BLaER1 treated with 17β-estradiol and CSF1 and Interleukin-3, amounts not matched to agents 10 nM and 100 nM (cell line): ENCODE measurements at regions not wholly inside any gene's neighbourhood (a gene's known extent, or its start where the extent isn't known, plus 50 kb on each side); places are given as distances from the start of the nearest gene placed in this dataset.

ENCODE experiments used
- H3K27ac ChIP-seq, 11 experiments: shearing (Covaris generic); formaldehyde crosslinking; 2 replicates each; pipeline ENCODE4 v1.8.1; 2022
- H3K27me3 ChIP-seq, 11 experiments: shearing (Covaris generic); formaldehyde crosslinking; 2 replicates each; pipeline ENCODE4 v1.8.1; 2022
- H3K36me3 ChIP-seq, 11 experiments: shearing (Covaris generic); formaldehyde crosslinking; 2 replicates each; pipeline ENCODE4 v1.8.1; 2022
- H3K4me1 ChIP-seq, 10 experiments: shearing (Covaris generic); formaldehyde crosslinking; 2 replicates each; pipeline ENCODE4 v1.8.1; 2022
- H3K4me2 ChIP-seq, 11 experiments: shearing (Covaris generic); formaldehyde crosslinking; 2 replicates each; pipeline ENCODE4 v1.8.1; 2022
- H3K4me3 ChIP-seq, 10 experiments: shearing (Covaris generic); formaldehyde crosslinking; 2 replicates each; pipeline ENCODE4 v1.8.1; 2022
- H3K9ac ChIP-seq, 11 experiments: shearing (Covaris generic); formaldehyde crosslinking; 2 replicates each; pipeline ENCODE4 v1.8.1; 2022
- H3K9me3 ChIP-seq, 11 experiments: shearing (Covaris generic); formaldehyde crosslinking; replicated peaks in 1 of 11; 2 replicates each; pipeline ENCODE4 v1.8.1; 2022
- H4K20me1 ChIP-seq, 11 experiments: shearing (Covaris generic); formaldehyde crosslinking; 2 replicates each; pipeline ENCODE4 v1.8.1; 2022
- Cebpa-rat ChIP-seq, 11 experiments: shearing (Covaris generic); IDR thresholded peaks; 2 replicates each; pipeline ENCODE4 v1.8.1; 2022

- no peaks in the 10 kb centered on the region for H3K27me3 ChIP-seq
- H3K4me3 ChIP-seq: no peak overlapping the region; a peak in 1 of 20 replicates
- H3K27ac ChIP-seq: no peak overlapping the region; a peak in 1 of 22 replicates
- peaks cover 17 to 25% (median 21%) of the 10 kb centered on the region in 10 experiments for H3K4me1 ChIP-seq
- peak overlapping the region in 3 of 11 experiments; percentile 8 to 39 (median 16); a peak in 2 of 22 replicates for H3K9ac ChIP-seq
- H4K20me1 ChIP-seq: no peaks in the 10 kb centered on the region
- peaks cover 0 to 15% (median 4%) of the 10 kb centered on the region in 11 experiments; a peak in 8 of 22 replicates for H3K9me3 ChIP-seq
- peak overlapping the region; percentile 34 to 87 (median 67); a peak in 21 of 22 replicates for H3K4me2 ChIP-seq
- TF ChIP-seq Cebpa-rat (IDR thresholded peaks at IDR 0.05): no peak
- H3K36me3 ChIP-seq: no peaks in the 10 kb centered on the region
Observed at GRCh38 chr4:54800831-54801530, 143.2 kb downstream of the KIT start.

GRCh38 chr4:54794579-54794978 lies 136.8 kb downstream of the KIT start:
- peak overlapping the region in 4 of 11 experiments; percentile 27 to 50 (median 40); a peak in 5 of 22 replicates for H3K4me2 ChIP-seq
- H3K4me1 ChIP-seq: peaks cover 0 to 12% (median 5%) of the 10 kb centered on the region in 10 experiments; a peak in 10 of 20 replicates
- H4K20me1 ChIP-seq: no peaks in the 10 kb centered on the region
- H3K27me3 ChIP-seq: no peaks in the 10 kb centered on the region
- H3K4me3 ChIP-seq: no peak overlapping the region
- no peak overlapping the region for H3K9ac ChIP-seq
- TF ChIP-seq Cebpa-rat (IDR thresholded peaks at IDR 0.05): no peak
- peaks cover 0 to 13% (median 0%) of the 10 kb centered on the region in 11 experiments; a peak in 3 of 22 replicates for H3K9me3 ChIP-seq
- no peak overlapping the region for H3K27ac ChIP-seq
- no peaks in the 10 kb centered on the region for H3K36me3 ChIP-seq

GRCh38 chr4:54793856-54794422 lies 136.2 kb downstream of the KIT start:
- no peaks in the 10 kb centered on the region for H3K36me3 ChIP-seq
- H3K27me3 ChIP-seq: no peaks in the 10 kb centered on the region
- H3K9me3 ChIP-seq: peaks cover 0 to 11% (median 0%) of the 10 kb centered on the region in 11 experiments; a peak in 3 of 22 replicates
- no peak overlapping the region for H3K27ac ChIP-seq
- H4K20me1 ChIP-seq: no peaks in the 10 kb centered on the region
- no peak overlapping the region for H3K9ac ChIP-seq
- H3K4me2 ChIP-seq: peak overlapping the region in 6 of 11 experiments; percentile 14 to 50 (median 31); a peak in 10 of 22 replicates
- no peak overlapping the region for H3K4me3 ChIP-seq
- H3K4me1 ChIP-seq: peaks cover 0 to 12% (median 5%) of the 10 kb centered on the region in 10 experiments; a peak in 10 of 20 replicates
- no peak for TF ChIP-seq Cebpa-rat (IDR thresholded peaks at IDR 0.05)
